NCI-H82 (cell line): ENCODE measurements at regions not wholly inside any gene's neighbourhood (a gene's known extent, or its start where the extent isn't known, plus 50 kb on each side); places are given as distances from the start of the nearest gene placed in this dataset.

Experiments used
- DNase-seq: peaks from one replicate; lab custom pipeline; 2025; lab: John Stamatoyannopoulos, UW

DNA sequence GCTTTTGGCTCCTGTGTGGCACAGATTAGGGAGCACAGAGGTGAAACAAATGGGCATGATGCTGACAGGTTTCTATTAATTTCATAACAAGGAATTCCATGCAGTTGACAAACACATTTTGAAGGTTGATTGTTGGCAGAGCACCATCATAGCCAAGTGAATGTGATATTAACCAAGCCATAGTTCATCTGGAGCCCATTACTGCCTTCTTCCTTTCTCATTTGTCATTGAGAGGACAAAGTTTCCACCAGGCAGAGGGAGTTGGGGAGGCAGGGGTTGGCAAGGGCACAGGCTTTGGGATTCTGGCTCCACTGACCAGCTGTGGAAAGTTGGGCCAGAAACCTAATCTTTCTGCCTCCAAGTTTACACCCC lies 325.2 kb downstream of the MFSD1 start:
- DNase-seq = no peak

DNA sequence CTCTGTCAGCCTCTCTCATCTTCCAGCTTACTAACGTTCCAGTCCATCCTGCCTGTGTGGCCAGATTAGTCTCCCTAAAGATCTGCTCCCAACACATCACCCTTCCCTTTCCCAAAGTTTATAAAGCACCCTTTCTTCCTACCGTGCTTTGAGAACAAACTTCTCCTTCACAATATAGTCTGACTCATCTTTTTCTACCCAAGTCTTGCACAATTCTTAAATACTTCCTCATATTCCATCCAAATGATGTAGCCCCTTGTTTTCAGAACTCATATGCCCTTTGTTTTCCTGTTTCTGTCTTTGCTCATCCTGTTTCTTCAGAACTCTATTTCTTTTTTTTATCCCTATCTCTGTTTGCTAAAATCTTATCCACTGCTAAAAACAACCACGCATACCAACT lies 326.8 kb downstream of the MFSD1 start:
- no peak for DNase-seq

DNA sequence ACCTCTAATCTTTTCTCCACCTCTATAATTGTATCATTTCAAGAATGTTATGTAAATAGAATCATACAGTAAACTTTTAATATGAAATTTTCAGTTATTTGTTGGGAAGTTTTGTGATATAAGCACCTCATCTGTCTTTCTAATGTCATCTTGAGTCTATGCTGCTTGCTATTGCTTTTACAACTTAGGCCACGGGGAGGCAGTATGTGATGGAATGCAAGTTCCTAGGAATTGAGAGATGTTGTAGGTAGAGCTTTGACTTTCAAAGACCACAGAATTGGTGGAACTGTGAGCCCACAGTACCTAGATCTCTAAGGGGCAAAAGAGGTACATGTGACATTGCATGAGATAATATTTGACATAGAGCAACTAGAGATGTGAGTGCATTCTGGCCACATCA lies 328.3 kb downstream of the MFSD1 start:
- DNase-seq = peak; percentile 37

DNA sequence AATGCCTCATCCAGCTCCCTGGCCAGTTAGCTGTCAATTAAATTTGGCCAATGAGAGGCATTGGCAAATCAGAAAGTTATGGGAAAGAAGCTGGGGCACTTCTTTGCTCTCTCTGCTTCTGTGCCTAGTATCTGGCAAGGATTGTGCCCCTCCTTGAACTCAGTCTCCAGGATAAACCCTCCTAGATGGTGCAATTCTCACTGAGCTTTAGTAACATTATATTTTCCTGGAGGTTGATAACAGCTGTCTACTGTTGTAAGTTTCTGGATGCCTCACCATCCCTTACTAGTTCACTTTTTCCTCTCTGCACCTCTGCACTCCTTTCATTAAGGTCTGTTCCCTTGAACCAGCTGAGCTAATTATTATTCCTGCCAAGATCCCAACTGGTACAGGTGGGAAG lies 329.5 kb downstream of the MFSD1 start:
- DNase-seq = no peak

DNA sequence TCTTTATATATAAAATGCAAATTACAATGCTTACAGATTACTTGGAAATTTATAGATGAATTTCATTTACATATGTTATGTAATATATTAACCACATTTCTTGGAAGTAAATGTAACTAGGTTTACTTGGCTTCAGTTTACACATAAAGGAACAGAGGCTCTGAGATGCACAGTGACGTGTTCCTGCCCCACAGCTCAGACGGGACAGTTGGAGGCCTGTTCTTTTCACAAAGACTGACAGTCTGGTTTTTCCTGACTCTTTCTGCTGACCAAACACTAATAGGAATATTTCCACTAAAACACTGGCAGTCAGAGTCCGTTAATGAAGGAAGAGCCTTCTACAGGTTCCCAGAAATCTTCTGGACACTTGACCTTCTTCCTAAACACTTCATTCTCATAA lies 336.1 kb downstream of the MFSD1 start:
- DNase-seq = no peak

DNA sequence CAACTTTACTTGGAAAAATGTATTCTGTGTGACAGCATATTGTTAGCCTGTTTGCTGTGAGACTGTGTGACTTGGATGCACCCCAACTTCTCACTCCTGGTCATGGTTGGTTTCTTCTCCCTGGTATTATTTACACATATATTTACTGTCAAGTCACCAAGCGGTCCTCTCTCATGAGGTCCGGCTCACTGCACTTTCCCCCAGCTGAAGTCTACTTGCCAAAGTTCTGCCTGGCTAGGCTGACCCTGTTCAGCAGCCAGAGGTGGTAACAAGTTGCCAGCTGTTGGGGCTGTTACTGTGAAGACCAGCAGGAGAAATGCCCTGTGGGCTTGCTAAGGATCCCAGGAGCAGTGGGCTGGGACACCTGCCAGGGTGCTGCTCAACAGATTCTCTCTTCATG lies 337.5 kb downstream of the MFSD1 start:
- no peak for DNase-seq

DNA sequence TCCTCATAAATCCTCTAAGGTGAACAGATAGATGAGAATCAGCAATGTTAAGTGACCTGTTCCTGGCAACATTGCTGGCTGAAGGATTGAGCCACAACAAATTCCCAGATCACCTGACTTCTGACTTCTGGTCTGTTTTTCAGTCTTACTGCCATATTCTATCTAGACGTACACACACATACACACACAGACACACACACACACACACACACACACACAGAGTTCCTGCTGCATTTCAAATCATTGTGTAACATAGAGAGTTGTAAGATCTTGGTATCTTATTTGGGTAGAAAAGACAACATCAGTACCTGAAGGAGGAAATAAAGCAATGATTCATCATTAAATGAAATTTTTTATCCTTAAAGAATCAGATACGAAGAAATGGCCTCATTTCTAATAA lies 342.6 kb downstream of the MFSD1 start:
- no peak for DNase-seq

DNA sequence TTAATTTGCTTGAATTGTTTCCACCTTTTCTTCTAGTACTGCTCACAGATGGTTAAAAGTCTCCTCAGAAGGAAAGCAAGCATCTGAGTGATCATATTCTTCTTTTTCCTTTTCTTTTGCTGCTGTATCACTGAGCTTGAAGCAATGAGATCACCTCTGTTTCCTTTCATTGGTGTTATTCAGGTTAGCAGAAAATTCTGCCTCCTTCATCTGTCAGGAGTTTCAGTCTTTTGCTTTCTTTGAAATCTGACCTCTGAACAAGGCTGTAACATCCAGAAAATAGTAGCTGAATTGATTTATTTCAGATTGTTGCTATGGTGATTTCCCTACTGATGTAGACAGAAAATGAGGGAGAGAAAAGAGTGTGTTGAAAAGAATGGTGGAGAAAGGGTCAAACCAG lies 343.0 kb downstream of the MFSD1 start:
- DNase-seq = no peak

DNA sequence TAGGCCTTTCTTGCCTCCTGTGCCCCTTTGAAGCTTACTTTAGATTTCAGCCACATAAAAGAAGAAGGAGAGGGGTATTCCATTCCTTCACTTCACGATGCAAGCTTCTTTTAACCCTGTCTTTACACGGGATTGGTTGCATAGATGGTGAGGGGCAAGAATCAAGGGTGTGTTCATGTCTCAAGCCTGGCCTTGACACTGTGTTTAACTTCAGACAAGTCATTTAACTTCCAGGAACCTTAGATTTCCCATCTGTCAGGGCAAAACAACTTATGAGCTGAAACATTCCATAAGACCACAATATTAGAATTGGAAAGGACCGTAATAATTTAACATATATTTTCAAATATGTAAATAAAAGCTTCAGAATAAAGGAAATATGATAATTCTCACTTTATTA lies 344.5 kb downstream of the MFSD1 start:
- no peak for DNase-seq

DNA sequence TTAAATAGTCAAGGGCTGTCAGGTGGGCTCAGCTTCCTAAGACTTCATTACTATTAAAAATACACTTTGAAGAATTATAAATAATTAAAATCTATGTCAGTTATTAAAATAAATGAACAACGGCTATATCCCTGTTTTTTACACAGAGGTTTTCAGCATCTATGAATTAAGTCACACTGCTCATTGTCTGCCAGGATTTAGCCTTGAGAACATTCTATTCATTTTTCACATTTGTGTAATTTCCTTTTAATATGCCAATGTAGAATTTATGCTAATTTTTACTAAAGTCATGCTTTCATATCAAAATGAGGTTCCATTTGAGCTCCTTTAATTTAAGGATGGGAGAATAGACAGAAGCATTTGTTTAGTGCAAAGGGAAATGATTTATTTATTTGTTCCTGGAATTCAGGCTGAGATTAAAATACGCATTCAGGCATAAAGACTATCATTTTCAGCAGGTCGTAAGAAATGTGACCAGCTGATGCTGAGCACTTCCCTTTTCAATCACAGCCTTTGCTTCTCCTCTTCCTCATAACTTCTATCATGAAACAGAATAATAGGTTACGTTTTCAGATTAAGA lies 345.1 kb downstream of the MFSD1 start:
- no peak for DNase-seq

DNA sequence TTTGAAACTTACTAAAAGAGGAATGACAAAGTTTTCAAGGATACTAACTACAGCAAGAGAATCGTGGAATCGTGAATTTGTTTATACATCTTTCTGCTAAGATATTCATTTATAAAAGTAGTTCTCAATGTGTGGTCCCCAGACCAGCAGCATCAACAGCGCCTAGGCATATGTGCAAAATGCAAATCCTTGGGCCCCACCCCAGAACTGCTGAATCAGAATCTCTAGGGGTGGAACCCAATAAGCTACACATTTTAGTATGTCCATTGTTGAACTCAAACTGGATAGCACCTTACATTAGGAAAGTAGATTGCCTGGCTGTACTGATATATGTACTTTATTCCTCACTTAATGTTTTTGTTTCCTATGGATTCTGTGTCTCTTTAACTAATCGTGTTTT lies 346.0 kb downstream of the MFSD1 start:
- DNase-seq = no peak

DNA sequence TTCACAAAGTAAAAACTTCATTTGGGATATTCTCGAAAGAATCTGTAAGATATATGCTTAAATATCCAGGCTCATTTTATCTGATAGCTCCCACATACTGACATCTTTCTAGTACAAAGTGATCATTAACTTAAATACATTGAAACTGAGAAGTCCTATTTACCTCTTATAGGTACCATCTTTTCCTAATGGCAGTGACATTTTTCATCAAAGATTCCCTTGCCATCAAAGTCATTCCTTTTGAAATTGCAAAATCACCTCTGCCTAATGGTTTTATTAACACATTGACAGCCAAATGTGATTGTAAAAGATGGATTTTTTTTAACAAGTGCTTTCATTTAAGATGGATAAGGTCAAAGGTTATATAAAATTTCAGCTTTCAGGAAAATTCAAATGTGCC lies 346.6 kb downstream of the MFSD1 start:
- no peak for DNase-seq

DNA sequence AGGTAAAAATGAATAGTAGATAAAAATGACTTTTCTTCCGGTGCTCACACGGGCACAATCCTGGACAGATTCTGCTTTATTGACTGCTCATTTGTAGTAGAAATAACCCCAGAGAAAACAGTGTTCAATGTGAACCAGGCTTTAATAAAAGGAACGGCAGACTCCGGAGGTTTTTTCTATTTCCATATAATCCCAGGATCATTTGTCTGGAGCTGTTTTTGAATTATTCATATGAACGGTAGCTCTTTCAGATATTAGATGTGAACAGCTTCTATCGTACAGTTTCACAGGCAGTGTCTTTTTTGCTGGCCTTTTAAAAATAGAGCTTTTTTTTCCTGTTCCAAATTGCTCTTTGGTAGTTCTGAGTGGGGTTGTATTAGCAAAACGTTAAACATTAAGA lies 347.3 kb downstream of the MFSD1 start:
- peak; percentile 55 for DNase-seq

DNA sequence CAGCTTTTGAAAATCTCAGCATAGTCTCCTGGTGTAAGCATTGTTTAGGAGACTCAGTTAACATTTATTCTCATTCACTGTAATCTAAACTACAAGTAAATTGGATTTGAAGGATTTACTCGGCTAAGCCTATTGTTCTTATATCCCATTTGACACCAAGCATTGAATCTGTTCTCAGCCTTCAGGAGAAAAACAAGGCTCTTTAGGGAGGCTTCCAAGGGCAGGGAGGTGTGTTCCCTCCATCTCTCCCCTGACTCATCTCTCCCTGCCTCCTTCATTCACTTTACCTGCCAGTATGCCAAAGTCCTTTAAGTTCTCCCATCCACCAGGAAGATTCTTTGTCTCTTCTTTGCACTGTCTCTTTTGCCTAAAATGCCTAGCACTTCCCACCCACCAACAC lies 347.8 kb downstream of the MFSD1 start:
- peak; percentile 97 for DNase-seq

DNA sequence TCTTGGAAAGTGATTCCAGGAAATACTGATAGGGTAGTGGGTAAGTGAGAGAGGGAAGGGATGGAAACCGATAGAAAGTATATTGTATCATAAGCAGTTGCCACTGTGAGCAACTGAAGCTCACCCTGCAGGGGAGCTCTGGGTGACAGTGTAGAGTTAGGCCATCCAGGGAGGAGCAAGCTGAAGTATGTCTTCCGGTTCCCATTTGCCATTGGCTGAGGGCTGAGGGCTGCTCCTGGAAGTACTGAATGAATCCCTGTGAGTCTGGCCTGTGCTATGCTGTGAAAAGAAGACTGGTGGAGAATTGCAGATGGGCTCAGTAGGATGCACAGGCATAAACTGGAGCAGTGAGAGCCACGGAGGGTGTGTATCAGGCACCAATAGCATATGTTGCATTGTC lies 348.3 kb downstream of the MFSD1 start:
- peak; percentile 67 for DNase-seq

DNA sequence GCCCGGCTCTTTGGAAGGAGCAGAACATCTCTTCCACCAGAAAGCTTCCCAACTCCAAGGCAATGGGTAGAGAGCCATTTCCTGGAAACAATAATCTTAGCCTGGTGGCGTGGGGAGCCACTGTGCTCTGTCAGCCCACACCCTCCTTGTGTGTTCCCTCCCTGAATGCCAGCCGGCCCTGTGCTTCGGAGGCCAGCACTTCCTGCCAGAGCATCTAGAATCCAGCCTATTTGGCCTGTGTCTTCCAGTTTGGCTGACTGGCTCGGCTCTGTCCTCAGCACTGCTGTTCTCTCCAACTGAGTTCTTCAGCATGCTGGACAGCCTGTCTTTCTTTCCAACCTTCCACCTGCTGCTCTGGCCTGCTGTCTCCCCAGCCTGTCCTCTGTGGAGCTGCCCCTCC lies 349.3 kb downstream of the MFSD1 start:
- no peak for DNase-seq

DNA sequence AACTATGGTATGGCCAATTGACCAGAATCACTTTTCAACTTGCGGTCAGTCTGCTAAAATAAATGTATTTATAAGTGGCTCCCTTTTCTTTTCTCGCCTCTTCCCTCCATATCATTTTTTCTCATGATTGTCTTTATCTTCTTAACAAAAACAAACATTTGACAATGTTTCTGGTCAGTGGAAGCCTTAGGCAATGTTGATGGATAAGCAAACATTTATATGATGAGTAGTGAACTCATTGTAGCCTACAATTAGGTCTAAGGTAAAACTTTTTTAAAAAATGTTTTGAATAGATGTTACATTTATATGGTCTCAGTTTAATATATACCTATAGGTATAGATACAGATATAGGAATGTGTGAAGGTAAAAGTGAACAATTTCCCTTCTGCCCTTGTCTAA lies 355.4 kb downstream of the MFSD1 start:
- DNase-seq = no peak

DNA sequence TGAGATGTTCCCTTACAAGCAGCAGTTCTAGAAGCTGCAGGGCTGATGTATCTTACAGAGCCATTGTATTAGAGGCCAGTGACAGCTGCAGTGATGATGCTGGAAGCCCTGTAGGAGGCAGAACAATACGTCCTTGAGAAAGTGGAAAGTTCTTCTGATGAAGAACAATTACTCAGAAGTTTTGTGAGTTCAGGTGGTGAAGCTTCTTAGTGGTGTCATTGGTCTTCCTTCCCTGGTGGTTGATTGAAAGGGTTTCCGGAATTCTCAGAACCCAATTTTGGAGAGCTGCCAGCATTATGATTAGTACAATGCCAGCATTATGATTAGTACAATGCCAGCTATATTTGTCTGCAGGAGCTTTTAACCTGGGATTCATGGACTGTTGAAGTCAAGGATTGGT lies 356.4 kb downstream of the MFSD1 start:
- peak; percentile 24 for DNase-seq

DNA sequence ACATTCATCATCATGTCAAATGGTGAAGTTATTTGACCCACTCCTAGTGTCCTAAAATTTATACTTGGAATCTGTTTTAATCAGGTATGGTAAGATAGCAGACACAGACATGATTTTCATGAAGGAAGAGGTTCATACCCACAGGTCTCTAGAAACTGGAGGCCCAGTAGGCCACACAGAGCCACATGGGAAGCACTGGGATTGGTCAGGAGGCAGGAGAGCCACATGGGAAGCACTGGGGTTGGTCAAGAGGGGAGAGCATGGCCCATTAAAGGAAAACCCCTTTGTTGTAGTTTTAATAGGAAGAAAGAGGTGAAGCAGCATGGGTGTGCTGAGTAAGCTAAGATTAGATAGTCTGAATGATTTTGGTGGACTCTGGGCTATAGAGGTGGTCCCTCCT lies 356.9 kb downstream of the MFSD1 start:
- DNase-seq = no peak

DNA sequence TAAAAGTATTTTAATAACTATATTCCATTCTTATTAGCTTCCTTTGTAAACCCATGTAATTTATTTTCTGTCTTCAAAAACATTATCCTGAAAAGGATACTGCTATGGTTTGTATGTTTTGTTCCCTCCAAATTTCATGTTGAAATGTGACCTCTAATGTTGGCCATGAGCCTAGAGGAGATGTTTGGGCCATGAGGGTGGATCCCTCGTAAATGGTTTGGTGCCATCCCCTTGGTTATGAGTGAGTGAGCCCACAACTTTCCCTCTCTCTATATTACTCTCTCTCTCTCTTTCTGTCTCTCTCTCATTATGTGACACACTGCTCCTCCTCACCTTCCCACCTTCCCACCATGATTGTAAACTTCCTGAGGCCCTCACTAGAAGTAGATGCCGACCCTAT lies 357.7 kb downstream of the MFSD1 start:
- DNase-seq = no peak

DNA sequence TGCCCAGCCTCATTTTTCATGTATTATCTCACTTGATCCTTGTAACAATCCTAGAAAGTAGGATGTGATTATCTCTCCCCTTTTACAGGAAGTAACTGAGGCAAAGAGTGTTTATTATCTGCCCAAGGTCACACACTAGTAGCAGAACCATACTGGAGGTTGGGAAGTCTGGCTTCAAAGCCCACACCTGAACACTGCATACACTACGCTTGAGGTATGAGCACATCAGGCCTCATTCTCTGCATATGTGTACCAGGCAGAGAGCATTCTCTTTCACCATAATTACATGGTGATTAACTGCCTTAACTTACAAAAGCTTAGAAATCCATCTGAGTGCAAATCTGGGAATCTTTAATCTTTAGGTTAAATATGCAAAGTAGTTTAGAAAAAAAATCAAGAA lies 361.8 kb downstream of the MFSD1 start:
- DNase-seq = no peak

DNA sequence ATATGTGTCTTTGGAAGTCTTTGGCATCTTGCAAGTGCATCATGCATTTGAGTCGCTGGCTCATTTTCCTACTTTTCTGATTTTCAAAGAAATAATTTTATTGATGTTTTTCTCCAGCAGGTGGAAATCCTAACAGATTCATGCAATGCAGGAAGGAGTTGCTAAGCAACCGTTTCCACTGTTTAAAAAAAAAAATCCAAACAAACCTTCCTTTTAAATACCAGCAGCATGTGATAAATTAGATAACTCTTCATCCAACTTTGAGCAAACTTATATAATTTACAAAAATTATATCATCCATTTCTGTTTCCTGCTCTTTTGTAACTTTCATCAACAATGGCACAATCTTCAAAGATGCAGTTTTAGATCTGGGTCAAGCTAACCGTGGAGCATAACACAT lies 364.1 kb downstream of the MFSD1 start:
- no peak for DNase-seq

DNA sequence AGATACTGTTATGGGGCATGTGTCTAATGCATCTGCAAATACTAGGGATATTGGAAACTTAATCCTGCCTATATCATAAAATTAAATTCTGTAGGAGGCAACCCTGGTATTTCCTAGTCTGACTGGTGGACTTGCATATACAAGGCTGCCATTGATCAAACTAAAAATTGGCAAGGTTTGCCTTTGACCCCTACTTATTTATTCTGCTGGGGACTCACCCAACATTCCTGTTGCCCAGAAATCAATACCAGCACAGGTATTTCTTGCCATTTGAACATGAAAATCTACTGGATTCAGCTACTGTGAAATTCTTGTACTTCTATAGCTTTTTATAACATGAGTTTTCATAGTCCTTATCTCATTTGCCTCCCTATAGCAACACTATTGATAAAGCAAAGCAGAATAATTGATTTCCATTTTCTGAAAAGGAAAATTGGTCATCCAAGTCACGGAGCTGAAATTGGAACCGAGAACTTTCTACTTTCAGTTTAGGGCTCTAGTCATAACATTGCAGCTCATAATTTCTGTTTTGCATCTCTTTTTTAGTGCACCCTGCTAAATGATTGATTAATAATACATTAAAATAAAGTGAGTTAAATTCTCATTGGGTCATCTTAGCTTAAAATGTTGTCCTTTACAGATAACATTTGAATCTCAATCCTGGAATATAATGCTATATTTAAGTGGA lies 365.2 kb downstream of the MFSD1 start:
- DNase-seq = no peak

DNA sequence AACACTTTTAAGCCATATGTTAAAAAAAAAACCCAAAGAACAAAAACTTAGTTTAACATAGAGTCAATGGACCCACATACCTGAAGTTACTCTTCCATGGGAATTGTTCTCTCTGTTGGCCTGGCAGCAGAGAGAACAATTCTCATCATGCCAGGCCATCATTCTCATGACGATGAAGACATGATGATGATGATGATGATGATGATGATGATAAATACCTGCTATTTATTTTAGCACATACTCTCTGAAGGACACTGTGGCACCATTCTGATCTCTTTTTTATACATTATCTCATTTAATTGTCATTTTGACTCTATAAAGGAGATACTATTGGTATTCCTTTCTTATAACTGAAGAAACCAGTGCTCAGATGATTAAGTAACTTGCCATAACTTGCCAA lies 366.9 kb downstream of the MFSD1 start:
- DNase-seq = no peak

DNA sequence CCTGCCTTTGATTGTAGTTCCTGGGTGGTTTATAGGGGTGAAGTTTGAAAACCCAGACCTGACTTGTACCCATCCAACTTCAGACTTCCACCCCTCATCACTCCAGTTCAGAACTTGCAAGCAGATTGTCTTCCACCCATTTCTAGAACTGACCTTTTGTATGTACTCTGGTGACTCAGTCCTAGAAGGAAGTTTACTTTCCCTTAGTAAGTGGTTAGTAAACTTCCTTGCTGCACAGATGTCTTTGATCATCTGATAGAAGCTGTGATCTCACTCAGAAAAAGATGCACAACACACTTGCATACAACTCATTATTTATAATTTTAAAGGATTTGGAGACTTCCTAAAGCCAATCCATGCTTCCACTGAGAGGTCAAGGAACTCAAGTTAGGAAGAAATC lies 368.0 kb downstream of the MFSD1 start:
- no peak for DNase-seq
